ENCODE measurements at regions not wholly inside any gene's neighbourhood (a gene's known extent, or its start where the extent isn't known, plus 50 kb on each side); places are given as distances from the start of the nearest gene placed in this dataset.

- TF ChIP-seq CTCF (IDR thresholded peaks at IDR 0.05) (no peak), POLR2A (IDR thresholded peaks at IDR 0.05) (no peak), POLR2AphosphoS5 (IDR thresholded peaks at IDR 0.05) (no peak)
These were observed 670.4 kb downstream of the JRKL start for GRCh38 chr11:97060184-97060583.

All from breast epithelium (tissue), 3 donors.